ENCODE measurements at regions not wholly inside any gene's neighbourhood (a gene's known extent, or its start where the extent isn't known, plus 50 kb on each side); places are given as distances from the start of the nearest gene placed in this dataset.

- no peaks in the 10 kb centered on the region for H3K79me2 ChIP-seq (ENCODE audit: insufficient read depth)
- ChIA-PET POLR2A (no interaction called here), CTCF (interaction anchor here (0.6 kb wide), 1 partner anchor 440 kb away, joined by 3 read pairs; no protein-coding TSS in a partner anchor)
- H3K4me3 ChIP-seq (ENCODE audit: low read depth in 2 of 2, low read length in 1 of 2) = no peak overlapping the region
- H3F3A ChIP-seq (replicated peaks; ENCODE audit: insufficient read depth) = no peaks in the 10 kb centered on the region
- no peak overlapping the region for H2AFZ ChIP-seq (ENCODE audit: low read depth)
- H3K4me2 ChIP-seq = no peak overlapping the region
- no peaks in the 10 kb centered on the region for H3K36me3 ChIP-seq (replicated peaks in 1 of 2; ENCODE audit: control insufficient read depth in 1 of 2, insufficient read depth in 2 of 2, low read length in 1 of 2)
- no peaks in the 10 kb centered on the region for H4K20me1 ChIP-seq (ENCODE audit: insufficient read depth)
- no peak for DNase-seq
- H3K4me1 ChIP-seq (ENCODE audit: control insufficient read depth in 1 of 2, insufficient read depth in 2 of 2, low read depth in 1 of 2, low read length in 1 of 2) = no peaks in the 10 kb centered on the region
- H3K27ac ChIP-seq (ENCODE audit: low read depth in 2 of 2, low read length in 1 of 2) = no peak overlapping the region
- TF ChIP-seq NFIC (IDR thresholded peaks at IDR 0.05; ENCODE audit: borderline replicate concordance) (no peak), POLR2AphosphoS5 (IDR thresholded peaks at IDR 0.05; ENCODE audit: low read depth, low read length) (no peak)
- no peaks in the 10 kb centered on the region for H3K9me2 ChIP-seq
- WGBS (ENCODE audit: low lambda C conversion rate) = 9% methylated on average over 2 of the region's 2 CpGs
- H3K9ac ChIP-seq = no peak overlapping the region
- no peaks in the 10 kb centered on the region for H3K9me3 ChIP-seq
- no peaks in the 10 kb centered on the region for H3K27me3 ChIP-seq (ENCODE audit: insufficient read depth)
These were observed 515.3 kb downstream of the JRKL start for GRCh38 chr11:96905143-96905542.

DNA sequence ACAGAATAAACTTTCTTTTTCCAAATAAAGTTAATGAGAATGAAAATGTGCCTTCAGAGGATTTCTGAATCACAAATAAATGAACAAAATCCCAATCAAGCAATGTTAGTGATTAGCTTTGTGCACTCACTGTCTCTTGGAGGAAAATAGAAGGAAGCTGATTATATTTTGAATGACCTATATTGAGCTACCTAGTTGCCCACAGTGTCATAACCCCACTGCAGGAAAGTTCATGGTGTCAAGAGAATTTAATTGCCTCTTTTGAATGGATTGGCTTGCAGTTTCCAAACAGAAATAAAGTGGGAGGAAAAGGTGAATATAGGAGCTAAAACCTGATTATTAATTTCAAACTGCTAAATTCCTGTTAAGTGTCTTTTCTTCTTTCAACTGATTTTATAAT, 515.9 kb downstream of the JRKL start:
- Histone ChIP-seq H3K27ac (ENCODE audit: low read depth in 2 of 2, low read length in 1 of 2) (no peak overlapping the region), H3K36me3 (replicated peaks in 1 of 2; ENCODE audit: control insufficient read depth in 1 of 2, insufficient read depth in 2 of 2, low read length in 1 of 2) (no peaks in the 10 kb centered on the region), H3F3A (replicated peaks; ENCODE audit: insufficient read depth) (no peaks in the 10 kb centered on the region), H3K4me2 (no peak overlapping the region), H3K9ac (no peak overlapping the region), H3K4me1 (ENCODE audit: control insufficient read depth in 1 of 2, insufficient read depth in 2 of 2, low read depth in 1 of 2, low read length in 1 of 2) (no peaks in the 10 kb centered on the region), H3K9me3 (no peaks in the 10 kb centered on the region), H3K79me2 (ENCODE audit: insufficient read depth) (no peaks in the 10 kb centered on the region), H3K27me3 (ENCODE audit: insufficient read depth) (no peaks in the 10 kb centered on the region), H3K9me2 (no peaks in the 10 kb centered on the region), H3K4me3 (ENCODE audit: low read depth in 2 of 2, low read length in 1 of 2) (no peak overlapping the region), H4K20me1 (ENCODE audit: insufficient read depth) (no peaks in the 10 kb centered on the region), H2AFZ (ENCODE audit: low read depth) (no peak overlapping the region)
- ChIA-PET POLR2A (no interaction called here), CTCF (interaction anchor here (0.6 kb wide), 1 partner anchor 441 kb away, joined by 3 read pairs; no protein-coding TSS in a partner anchor)
- TF ChIP-seq MAX (IDR thresholded peaks at IDR 0.05; ENCODE audit: low read depth) (no peak), CHD2 (IDR thresholded peaks at IDR 0.05; ENCODE audit: low read length, partially characterized antibody) (no peak), ELF1 (IDR thresholded peaks at IDR 0.05) (no peak), RAD21 (IDR thresholded peaks at IDR 0.05; ENCODE audit: low read length) (no peak), TCF12 (IDR thresholded peaks at IDR 0.05) (no peak), GATA2 (CRISPR knock-in tag; IDR thresholded peaks at IDR 0.05) (no peak), NFIC (IDR thresholded peaks at IDR 0.05; ENCODE audit: borderline replicate concordance) (no peak), FOXM1 (IDR thresholded peaks at IDR 0.05; ENCODE audit: low read depth) (no peak), IRF3 (IDR thresholded peaks at IDR 0.05; ENCODE audit: low read depth, low read length) (no peak), NRF1 (IDR thresholded peaks at IDR 0.05; ENCODE audit: low read depth, low read length) (no peak), USF2 (IDR thresholded peaks at IDR 0.05; ENCODE audit: borderline replicate concordance, low read depth, low read length) (no peak), MEF2A (IDR thresholded peaks at IDR 0.05; ENCODE audit: borderline replicate concordance, low read depth) (no peak), RXRA (IDR thresholded peaks at IDR 0.05; ENCODE audit: borderline replicate concordance, low read depth) (no peak), RFX5 (IDR thresholded peaks at IDR 0.05; ENCODE audit: low read length) (no peak), POLR2AphosphoS5 (IDR thresholded peaks at IDR 0.05; ENCODE audit: low read depth, low read length) (no peak)
- TF ChIP-seq, protein P1, sequence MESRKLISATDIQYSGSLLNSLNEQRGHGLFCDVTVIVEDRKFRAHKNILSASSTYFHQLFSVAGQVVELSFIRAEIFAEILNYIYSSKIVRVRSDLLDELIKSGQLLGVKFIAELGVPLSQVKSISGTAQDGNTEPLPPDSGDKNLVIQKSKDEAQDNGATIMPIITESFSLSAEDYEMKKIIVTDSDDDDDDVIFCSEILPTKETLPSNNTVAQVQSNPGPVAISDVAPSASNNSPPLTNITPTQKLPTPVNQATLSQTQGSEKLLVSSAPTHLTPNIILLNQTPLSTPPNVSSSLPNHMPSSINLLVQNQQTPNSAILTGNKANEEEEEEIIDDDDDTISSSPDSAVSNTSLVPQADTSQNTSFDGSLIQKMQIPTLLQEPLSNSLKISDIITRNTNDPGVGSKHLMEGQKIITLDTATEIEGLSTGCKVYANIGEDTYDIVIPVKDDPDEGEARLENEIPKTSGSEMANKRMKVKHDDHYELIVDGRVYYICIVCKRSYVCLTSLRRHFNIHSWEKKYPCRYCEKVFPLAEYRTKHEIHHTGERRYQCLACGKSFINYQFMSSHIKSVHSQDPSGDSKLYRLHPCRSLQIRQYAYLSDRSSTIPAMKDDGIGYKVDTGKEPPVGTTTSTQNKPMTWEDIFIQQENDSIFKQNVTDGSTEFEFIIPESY (IDR thresholded peaks at IDR 0.05; ENCODE audit: borderline replicate concordance, low read depth) = no peak
- TF ChIP-seq, protein P2, sequence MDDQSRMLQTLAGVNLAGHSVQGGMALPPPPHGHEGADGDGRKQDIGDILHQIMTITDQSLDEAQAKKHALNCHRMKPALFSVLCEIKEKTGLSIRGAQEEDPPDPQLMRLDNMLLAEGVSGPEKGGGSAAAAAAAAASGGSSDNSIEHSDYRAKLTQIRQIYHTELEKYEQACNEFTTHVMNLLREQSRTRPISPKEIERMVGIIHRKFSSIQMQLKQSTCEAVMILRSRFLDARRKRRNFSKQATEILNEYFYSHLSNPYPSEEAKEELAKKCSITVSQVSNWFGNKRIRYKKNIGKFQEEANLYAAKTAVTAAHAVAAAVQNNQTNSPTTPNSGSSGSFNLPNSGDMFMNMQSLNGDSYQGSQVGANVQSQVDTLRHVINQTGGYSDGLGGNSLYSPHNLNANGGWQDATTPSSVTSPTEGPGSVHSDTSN (IDR thresholded peaks at IDR 0.05) = no peak
- TF ChIP-seq, protein P3, sequence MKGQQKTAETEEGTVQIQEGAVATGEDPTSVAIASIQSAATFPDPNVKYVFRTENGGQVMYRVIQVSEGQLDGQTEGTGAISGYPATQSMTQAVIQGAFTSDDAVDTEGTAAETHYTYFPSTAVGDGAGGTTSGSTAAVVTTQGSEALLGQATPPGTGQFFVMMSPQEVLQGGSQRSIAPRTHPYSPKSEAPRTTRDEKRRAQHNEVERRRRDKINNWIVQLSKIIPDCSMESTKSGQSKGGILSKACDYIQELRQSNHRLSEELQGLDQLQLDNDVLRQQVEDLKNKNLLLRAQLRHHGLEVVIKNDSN (IDR thresholded peaks at IDR 0.05; ENCODE audit: borderline replicate concordance, low read depth) = no peak
- no peak for DNase-seq

Measured in SK-N-SH (cell line).